HL-60 (cell line): ENCODE measurements at regions not wholly inside any gene's neighbourhood (a gene's known extent, or its start where the extent isn't known, plus 50 kb on each side); places are given as distances from the start of the nearest gene placed in this dataset.

Source experiments
- CTCF ChIP-seq: IDR thresholded peaks from one replicate; pipeline ENCODE4 v1.5.1; 2011; ENCODE audit warnings: low read length, control low read depth, inconsistent platforms; ENCODE audit not compliant: insufficient read depth
- GABPA ChIP-seq: IDR thresholded peaks from 2 replicates; pipeline ENCODE4 v1.6.1; 2012; ENCODE audit warnings: low read depth
- POLR2AphosphoS5 ChIP-seq: IDR thresholded peaks from 2 replicates; pipeline ENCODE4 v1.6.1; 2012; ENCODE audit warnings: low read depth
- REST ChIP-seq: IDR thresholded peaks from 2 replicates; pipeline ENCODE4 v1.6.1; 2012; ENCODE audit warnings: low read depth; ENCODE audit not compliant: insufficient replicate concordance

DNA sequence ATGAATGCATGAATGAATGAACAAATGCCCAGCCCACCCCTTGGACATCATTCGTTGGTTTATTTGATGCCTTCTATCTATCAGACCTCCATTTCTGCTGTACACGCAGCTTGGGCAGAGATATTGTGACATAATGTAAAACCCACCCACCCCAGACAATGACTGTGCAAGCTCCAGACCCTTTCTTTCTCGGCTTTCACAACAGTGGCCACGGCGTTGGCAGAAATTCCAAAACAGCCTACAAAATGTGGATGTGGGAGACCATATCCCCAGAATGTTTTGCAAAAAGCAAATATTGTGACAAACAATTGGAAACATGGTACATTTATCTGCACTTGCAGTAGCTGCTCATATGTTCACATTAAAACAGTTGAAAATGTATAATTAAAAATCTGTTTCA is 162.0 kb upstream of the MAFB start:
- TF ChIP-seq CTCF = no peak
- no peak for TF ChIP-seq REST
- no peak for TF ChIP-seq POLR2AphosphoS5
- TF ChIP-seq GABPA = no peak
